CD4-positive, alpha-beta T cell (primary cell): ENCODE measurements at regions not wholly inside any gene's neighbourhood (a gene's known extent, or its start where the extent isn't known, plus 50 kb on each side); places are given as distances from the start of the nearest gene placed in this dataset.

ENCODE experiments used
- ATAC-seq: fragments of 200-7000 bp; cut with Tn5 transposase; one replicate; pipeline ENCODE4 v1.10.0; 2022; ENCODE audit warnings: mild to moderate bottlenecking; ENCODE audit not compliant: poor library complexity
- CTCF ChIA-PET: fragments of 350-600 bp; sonication (Branson Sonifier 250); formaldehyde crosslinking; loops from one replicate; lab custom pipeline; 2021; ENCODE audit warnings: antibody characterized with exemption, inconsistent platforms; lab: Charles Lee
- POLR2A ChIA-PET: fragments of 350-600 bp; sonication (Branson Sonifier 250); formaldehyde crosslinking; loops from one replicate; lab custom pipeline; 2021; ENCODE audit warnings: antibody characterized with exemption, inconsistent platforms; lab: Charles Lee
- DNase-seq, 14 experiments: peaks; one replicate each; pipeline ENCODE4 v3.0.0-alpha.2; 2013 to 2020; ENCODE audit warnings: mixed read lengths in 2 of 14
- H3K27ac ChIP-seq, 2 donors: one replicate each; pipeline versions ENCODE4 v1.5.1 to v1.7.0; 2013; ENCODE audit warnings: low read length in 2 of 2, low read depth in 1 of 2, mild to moderate bottlenecking in 1 of 2
- H3K27me3 ChIP-seq, 2 experiments: 1 replicate in 1 of 2; 2 replicates in 1 of 2; pipeline versions ENCODE4 v1.6.1 to v1.7.0; 2013; ENCODE audit warnings: low read length in 2 of 2, control low read depth in 1 of 2, mild to moderate bottlenecking in 1 of 2, moderate library complexity in 1 of 2; ENCODE audit not compliant: insufficient read depth in 2 of 2, control insufficient read depth in 1 of 2
- H3K36me3 ChIP-seq: one replicate; pipeline ENCODE4 v1.6.1; 2013; ENCODE audit warnings: low read length, control low read depth; ENCODE audit not compliant: insufficient read depth
- H3K4me1 ChIP-seq: one replicate; pipeline ENCODE4 v1.6.1; 2013; ENCODE audit warnings: low read length, control low read depth; ENCODE audit not compliant: insufficient read depth
- H3K4me3 ChIP-seq: one replicate; pipeline ENCODE4 v1.5.1; 2013; ENCODE audit warnings: mild to moderate bottlenecking, low read length, moderate library complexity
- H3K9me3 ChIP-seq, 2 experiments: 1 replicate in 1 of 2; 2 replicates in 1 of 2; pipeline versions ENCODE4 v1.6.1 to v1.7.0; 2013; ENCODE audit warnings: low read length in 2 of 2, mild to moderate bottlenecking in 2 of 2, control low read depth in 1 of 2, moderate library complexity in 1 of 2; ENCODE audit not compliant: control insufficient read depth in 1 of 2, insufficient read depth in 1 of 2
- H3K27ac Mint-ChIP-seq: one replicate; pipeline ENCODE4 v1.8.0; 2020; ENCODE audit warnings: mixed read lengths
- H3K27me3 Mint-ChIP-seq: one replicate; pipeline ENCODE4 v1.8.0; 2021; ENCODE audit warnings: mixed read lengths
- H3K36me3 Mint-ChIP-seq: one replicate; pipeline ENCODE4 v1.8.0; 2021; ENCODE audit warnings: low read depth, mixed read lengths
- H3K4me1 Mint-ChIP-seq: one replicate; pipeline ENCODE4 v1.8.0; 2021; ENCODE audit warnings: low read depth, mixed read lengths
- H3K4me3 Mint-ChIP-seq: one replicate; pipeline ENCODE4 v1.8.0; 2020; ENCODE audit warnings: mild to moderate bottlenecking, mixed read lengths
- H3K9me3 Mint-ChIP-seq: one replicate; pipeline ENCODE4 v1.8.0; 2020; ENCODE audit warnings: mixed read lengths
- CTCF ChIP-seq: fragments of 200-600 bp; IDR thresholded peaks from one replicate; pipeline ENCODE4 v1.8.0; 2022; ENCODE audit warnings: antibody characterized with exemption, mild to moderate bottlenecking
- intact Hi-C, 2 experiments: fragments of 100-400 bp; cut with DNase I in 1 of 2; cut with micrococcal nuclease in 1 of 2; formaldehyde crosslinking; loops; one replicate each; pipeline versions ENCODE4 v1.15.1 to v1.9.0; 2023 to 2025; cut with DNase I, micrococcal nuclease

GRCh38 chr10:128307820-128308219 lies 181.6 kb upstream of the MKI67 start:
- H3K9me3 Mint-ChIP-seq = no peaks in the 10 kb centered on the region
- Histone ChIP-seq H3K27me3 (no peaks in the 10 kb centered on the region), H3K4me3 (no peak overlapping the region), H3K36me3 (no peaks in the 10 kb centered on the region), H3K4me1 (no peaks in the 10 kb centered on the region), H3K27ac (no peak overlapping the region), H3K9me3 (peaks cover 0 to 4% of the 10 kb centered on the region in 2 experiments)
- intact Hi-C loops = no loop called here
- H3K4me1 Mint-ChIP-seq = no peaks in the 10 kb centered on the region
- CTCF ChIA-PET = no interaction called here
- H3K27ac Mint-ChIP-seq = no peak overlapping the region
- H3K27me3 Mint-ChIP-seq = no peaks in the 10 kb centered on the region
- POLR2A ChIA-PET = no interaction called here
- ATAC-seq (no peak), DNase-seq (no peak)
- no peak overlapping the region for H3K4me3 Mint-ChIP-seq
- H3K36me3 Mint-ChIP-seq = no peaks in the 10 kb centered on the region
- TF ChIP-seq CTCF = no peak

DNA sequence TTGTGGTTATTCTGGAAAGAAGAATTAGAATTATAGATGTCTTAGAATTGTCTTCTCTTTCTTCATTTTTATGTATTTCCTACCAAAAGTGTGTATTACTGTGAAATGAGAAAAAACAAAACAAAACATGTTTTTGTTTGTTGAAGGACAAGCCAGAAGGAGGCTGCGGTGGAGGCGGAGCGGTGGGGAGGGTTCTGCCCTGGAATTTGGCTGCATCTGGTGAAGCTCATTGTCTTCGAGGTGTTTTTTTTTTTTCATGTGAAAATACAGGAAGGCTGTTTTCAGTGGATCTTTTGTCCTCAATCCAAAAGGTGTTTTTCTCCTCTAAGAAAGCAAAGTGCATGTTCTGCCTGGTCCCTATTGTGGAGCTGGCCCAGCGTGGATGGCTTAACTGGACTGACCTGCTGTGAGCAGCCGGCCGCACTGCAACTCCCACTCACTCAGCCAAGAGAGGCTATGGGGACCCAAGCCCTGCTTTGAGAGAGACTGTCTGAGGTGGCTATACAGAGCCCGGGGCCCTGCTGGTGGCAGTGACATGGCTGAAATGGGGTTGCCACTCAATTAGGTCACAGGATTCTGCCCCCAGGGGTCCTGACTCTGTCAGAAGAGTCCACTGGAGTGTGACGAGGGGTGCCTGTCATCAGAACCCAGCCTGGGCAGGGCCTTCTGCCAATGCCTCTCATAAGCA lies 184.9 kb upstream of the MKI67 start:
- no peak for TF ChIP-seq CTCF
- Histone ChIP-seq H3K9me3 (no peaks in the 10 kb centered on the region), H3K27ac (no peak overlapping the region), H3K27me3 (no peaks in the 10 kb centered on the region), H3K4me1 (no peaks in the 10 kb centered on the region), H3K4me3 (no peak overlapping the region), H3K36me3 (no peaks in the 10 kb centered on the region)
- DNase-seq = no peak
- no peak for ATAC-seq
- no peaks in the 10 kb centered on the region for H3K4me1 Mint-ChIP-seq
- intact Hi-C loops = no loop called here
- no peaks in the 10 kb centered on the region for H3K9me3 Mint-ChIP-seq
- H3K36me3 Mint-ChIP-seq = no peaks in the 10 kb centered on the region
- ChIA-PET CTCF (interaction anchor here (0.7 kb wide), 1 partner anchor 251 kb away, joined by 3 read pairs; no protein-coding TSS in a partner anchor), POLR2A (no interaction called here)
- no peak overlapping the region for H3K4me3 Mint-ChIP-seq
- no peaks in the 10 kb centered on the region for H3K27me3 Mint-ChIP-seq
- no peak overlapping the region for H3K27ac Mint-ChIP-seq

- Mint-ChIP-seq H3K27ac (no peak overlapping the region), H3K4me3 (no peak overlapping the region), H3K27me3 (no peaks in the 10 kb centered on the region), H3K36me3 (no peaks in the 10 kb centered on the region), H3K4me1 (no peaks in the 10 kb centered on the region), H3K9me3 (no peaks in the 10 kb centered on the region)
- intact Hi-C loops = no loop called here
- H3K27me3 ChIP-seq = no peaks in the 10 kb centered on the region
- no peak overlapping the region for H3K4me3 ChIP-seq
- no peak overlapping the region for H3K27ac ChIP-seq
- H3K36me3 ChIP-seq = no peaks in the 10 kb centered on the region
- no peak for TF ChIP-seq CTCF
- H3K4me1 ChIP-seq = no peaks in the 10 kb centered on the region
- no peaks in the 10 kb centered on the region for H3K9me3 ChIP-seq
- DNase-seq = no peak
- no peak for ATAC-seq
- ChIA-PET POLR2A (no interaction called here), CTCF (no interaction called here)
Measured at GRCh38 chr10:128312250-128312649, 186.0 kb upstream of the MKI67 start.
